GM12864 (cell line): ENCODE measurements at regions not wholly inside any gene's neighbourhood (a gene's known extent, or its start where the extent isn't known, plus 50 kb on each side); places are given as distances from the start of the nearest gene placed in this dataset.

Experiments
- DNase-seq: peaks from one replicate; pipeline ENCODE4 v3.0.0-alpha.2; 2011; ENCODE audit warnings: low read depth
- H3K4me3 ChIP-seq: 2 replicates; pipeline ENCODE4 v1.5.1; 2011; ENCODE audit warnings: mild to moderate bottlenecking, low read depth, low read length, control low read depth
- CTCF ChIP-seq: IDR thresholded peaks from 2 replicates; pipeline ENCODE4 v1.5.1; 2011; ENCODE audit warnings: low read depth, mild to moderate bottlenecking, moderate library complexity, low read length, control low read depth, inconsistent platforms; ENCODE audit errors: missing control alignments

GRCh38 chr1:88528792-88529191 lies 155.3 kb upstream of the PKN2 start:
- no peak for TF ChIP-seq CTCF
- no peak overlapping the region for H3K4me3 ChIP-seq
- no peak for DNase-seq

GRCh38 chr1:88529581-88529980 lies 154.5 kb upstream of the PKN2 start:
- no peak for TF ChIP-seq CTCF
- no peak overlapping the region for H3K4me3 ChIP-seq
- no peak for DNase-seq

- TF ChIP-seq CTCF, result no peak
These were observed 153.8 kb upstream of the PKN2 start for GRCh38 chr1:88530246-88530645.

GRCh38 chr1:88537787-88538186 lies 146.3 kb upstream of the PKN2 start:
- TF ChIP-seq CTCF, result no peak
- H3K4me3 ChIP-seq, result no peak overlapping the region
- DNase-seq, result no peak

More at GRCh38 chr1:88530246-88530645, 153.8 kb upstream of the PKN2 start:
- H3K4me3 ChIP-seq, result no peak overlapping the region
- no peak for DNase-seq

- no peak overlapping the region for H3K4me3 ChIP-seq
- no peak for TF ChIP-seq CTCF
- no peak for DNase-seq
These were observed 145.7 kb upstream of the PKN2 start for GRCh38 chr1:88538222-88538899.

- DNase-seq, result no peak
- no peak overlapping the region for H3K4me3 ChIP-seq
- TF ChIP-seq CTCF, result no peak
These were observed 143.8 kb upstream of the PKN2 start for GRCh38 chr1:88540255-88540654.

GRCh38 chr1:88541596-88541995 lies 142.5 kb upstream of the PKN2 start:
- no peak overlapping the region for H3K4me3 ChIP-seq
- TF ChIP-seq CTCF, result no peak
- DNase-seq, result no peak
